H9 (cell line): ENCODE measurements at regions not wholly inside any gene's neighbourhood (a gene's known extent, or its start where the extent isn't known, plus 50 kb on each side); places are given as distances from the start of the nearest gene placed in this dataset.
A peak's percentile ranks its signal among the peaks of the same experiment; 100 is the strongest.

Experiments
- DNase-seq: peaks from one replicate; pipeline ENCODE4 v3.0.0-alpha.2; 2017
- H2AFZ ChIP-seq: one replicate; pipeline ENCODE4 v1.6.1; 2013; ENCODE audit warnings: mild to moderate bottlenecking, low read length, control low read depth, moderate library complexity
- H2AK5ac ChIP-seq: 2 replicates; pipeline ENCODE4 v1.6.1; 2013; ENCODE audit warnings: low read length, control low read depth, mixed read lengths; ENCODE audit not compliant: insufficient read length
- H2BK120ac ChIP-seq: one replicate; pipeline ENCODE4 v1.6.1; 2013; ENCODE audit warnings: low read depth, mild to moderate bottlenecking, low read length, control low read depth, inconsistent platforms; ENCODE audit not compliant: poor library complexity, severe bottlenecking
- H2BK12ac ChIP-seq: 2 replicates; pipeline ENCODE4 v1.6.1; 2013; ENCODE audit warnings: low read length, control low read depth, mixed read lengths, low read depth; ENCODE audit not compliant: insufficient read length
- H2BK15ac ChIP-seq: 2 replicates; pipeline ENCODE4 v1.6.1; 2013; ENCODE audit warnings: low read depth, low read length, control low read depth
- H2BK20ac ChIP-seq: one replicate; pipeline ENCODE4 v1.6.1; 2013; ENCODE audit warnings: low read depth, mild to moderate bottlenecking, low read length, control low read depth, inconsistent platforms; ENCODE audit not compliant: poor library complexity, severe bottlenecking
- H2BK5ac ChIP-seq: 2 replicates; pipeline ENCODE4 v1.6.1; 2013; ENCODE audit warnings: low read length, control low read depth, mixed read lengths; ENCODE audit not compliant: insufficient read length
- H3K14ac ChIP-seq: 2 replicates; pipeline ENCODE4 v1.6.1; 2013; ENCODE audit warnings: low read length, control low read depth; ENCODE audit not compliant: insufficient read depth
- H3K18ac ChIP-seq: 2 replicates; pipeline ENCODE4 v1.6.1; 2013; ENCODE audit warnings: low read depth, mild to moderate bottlenecking, mixed read lengths, low read length, control low read depth; ENCODE audit not compliant: insufficient read length
- H3K23ac ChIP-seq: 2 replicates; pipeline ENCODE4 v1.6.1; 2013; ENCODE audit warnings: low read length, control low read depth, mixed read lengths, low read depth; ENCODE audit not compliant: insufficient read length
- H3K23me2 ChIP-seq: 2 replicates; pipeline ENCODE4 v1.6.1; 2013; ENCODE audit warnings: low read depth, mild to moderate bottlenecking, mixed read lengths, low read length, control low read depth; ENCODE audit not compliant: insufficient read length, poor library complexity, severe bottlenecking
- H3K27ac ChIP-seq: 2 replicates; pipeline ENCODE4 v1.5.1; 2013; ENCODE audit warnings: low read length, control low read depth, mixed read lengths, low read depth; ENCODE audit not compliant: insufficient read length
- H3K27me3 ChIP-seq: 2 replicates; pipeline ENCODE4 v1.6.1; 2013; ENCODE audit warnings: low read length, control low read depth, inconsistent platforms; ENCODE audit not compliant: insufficient read depth
- H3K4ac ChIP-seq: 2 replicates; pipeline ENCODE4 v1.6.1; 2013; ENCODE audit warnings: low read depth, mild to moderate bottlenecking, control low read depth, inconsistent platforms, low read length, moderate library complexity
- H3K4me1 ChIP-seq: 2 replicates; pipeline ENCODE4 v1.6.1; 2013; ENCODE audit warnings: low read length, control low read depth, inconsistent platforms; ENCODE audit not compliant: insufficient read depth
- H3K4me2 ChIP-seq: 2 replicates; pipeline ENCODE4 v1.6.1; 2013; ENCODE audit warnings: low read length, control low read depth, mixed read lengths; ENCODE audit not compliant: insufficient read length, insufficient read depth
- H3K56ac ChIP-seq: 2 replicates; pipeline ENCODE4 v1.6.1; 2013; ENCODE audit warnings: low read depth, mild to moderate bottlenecking, mixed read lengths, low read length, control low read depth; ENCODE audit not compliant: insufficient read length
- H3K79me1 ChIP-seq: 2 replicates; pipeline ENCODE4 v1.6.1; 2013; ENCODE audit warnings: low read depth, mild to moderate bottlenecking, moderate library complexity, low read length, control low read depth, inconsistent platforms; ENCODE audit not compliant: insufficient read depth, poor library complexity, severe bottlenecking
- H3K79me2 ChIP-seq: 2 replicates; pipeline ENCODE4 v1.6.1; 2013; ENCODE audit warnings: low read length, control low read depth, inconsistent platforms; ENCODE audit not compliant: insufficient read depth
- H3K9ac ChIP-seq: 2 replicates; pipeline ENCODE4 v1.6.1; 2013; ENCODE audit warnings: low read length, control low read depth, mixed read lengths; ENCODE audit not compliant: insufficient read length; ENCODE audit errors: extremely low read depth
- H3K9me3 ChIP-seq: one replicate; pipeline ENCODE4 v1.6.1; 2013; ENCODE audit warnings: low read depth, low read length, inconsistent platforms; ENCODE audit not compliant: control insufficient read depth
- H3T11ph ChIP-seq: one replicate; pipeline ENCODE4 v1.6.1; 2013; ENCODE audit warnings: mild to moderate bottlenecking, low read length, control low read depth, inconsistent platforms
- H4K20me1 ChIP-seq: one replicate; pipeline ENCODE4 v1.6.1; 2013; ENCODE audit not compliant: control insufficient read depth, insufficient read length, insufficient read depth
- H4K5ac ChIP-seq: 2 replicates; pipeline ENCODE4 v1.6.1; 2013; ENCODE audit warnings: low read depth, mild to moderate bottlenecking, mixed read lengths, low read length, control low read depth; ENCODE audit not compliant: insufficient read length
- H4K8ac ChIP-seq: replicated peaks from 2 replicates; pipeline ENCODE4 v1.6.1; 2013; ENCODE audit warnings: low read length, control low read depth, mixed read lengths, low read depth; ENCODE audit not compliant: insufficient read length
- H4K91ac ChIP-seq: 2 replicates; pipeline ENCODE4 v1.6.1; 2013; ENCODE audit warnings: low read depth, mild to moderate bottlenecking, moderate library complexity, mixed read lengths, low read length, control low read depth; ENCODE audit not compliant: insufficient read length
- H3K27ac Mint-ChIP-seq, 3 experiments: 2 replicates in 2 of 3; 3 replicates in 1 of 3; pipeline ENCODE4 v1.8.0; 2020 to 2021; ENCODE audit warnings: mixed read lengths in 3 of 3, mild to moderate bottlenecking in 1 of 3, moderate library complexity in 1 of 3
- H3K27me3 Mint-ChIP-seq: 2 replicates; pipeline ENCODE4 v1.8.0; 2021; ENCODE audit warnings: low read depth, mild to moderate bottlenecking, moderate library complexity, mixed read lengths
- H3K36me3 Mint-ChIP-seq, 3 experiments: 2 replicates in 2 of 3; 3 replicates in 1 of 3; pipeline ENCODE4 v1.8.0; 2020 to 2021; ENCODE audit warnings: low read depth in 3 of 3, mixed read lengths in 3 of 3; ENCODE audit not compliant: insufficient read depth in 1 of 3
- H3K4me1 Mint-ChIP-seq, 2 experiments: 2 replicates each; pipeline ENCODE4 v1.8.0; 2020; ENCODE audit warnings: mixed read lengths in 2 of 2
- H3K4me3 Mint-ChIP-seq, 2 experiments: 2 replicates in 1 of 2; 3 replicates in 1 of 2; pipeline ENCODE4 v1.8.0; 2020 to 2021; ENCODE audit warnings: mild to moderate bottlenecking in 2 of 2, mixed read lengths in 2 of 2, moderate library complexity in 1 of 2
- H3K9me3 Mint-ChIP-seq, 2 experiments: 2 replicates in 1 of 2; 3 replicates in 1 of 2; pipeline ENCODE4 v1.8.0; 2020; ENCODE audit warnings: mild to moderate bottlenecking in 2 of 2, mixed read lengths in 2 of 2, moderate library complexity in 1 of 2
- WGBS: extraction: QIAGEN DNeasy Blood & Tissue Kit; methylation state at CpG from one replicate; pipeline ENCODE4 v1.1.7; 2013; ENCODE audit warnings: missing lambda C conversion rate, low lambda C conversion rate, mixed read lengths; ENCODE audit not compliant: insufficient read length; ENCODE audit errors: extremely low coverage; 5-methylcytosine and 5-hydroxymethylcytosine counted together
- TF ChIP-seq, protein P1 (sequence below): fragments of 200-600 bp; sonication (generic); conservative IDR thresholded peaks from 3 replicates; pipeline ENCODE4 v1.8.0; 2021; ENCODE audit warnings: antibody characterized with exemption, mild to moderate bottlenecking

DNA sequence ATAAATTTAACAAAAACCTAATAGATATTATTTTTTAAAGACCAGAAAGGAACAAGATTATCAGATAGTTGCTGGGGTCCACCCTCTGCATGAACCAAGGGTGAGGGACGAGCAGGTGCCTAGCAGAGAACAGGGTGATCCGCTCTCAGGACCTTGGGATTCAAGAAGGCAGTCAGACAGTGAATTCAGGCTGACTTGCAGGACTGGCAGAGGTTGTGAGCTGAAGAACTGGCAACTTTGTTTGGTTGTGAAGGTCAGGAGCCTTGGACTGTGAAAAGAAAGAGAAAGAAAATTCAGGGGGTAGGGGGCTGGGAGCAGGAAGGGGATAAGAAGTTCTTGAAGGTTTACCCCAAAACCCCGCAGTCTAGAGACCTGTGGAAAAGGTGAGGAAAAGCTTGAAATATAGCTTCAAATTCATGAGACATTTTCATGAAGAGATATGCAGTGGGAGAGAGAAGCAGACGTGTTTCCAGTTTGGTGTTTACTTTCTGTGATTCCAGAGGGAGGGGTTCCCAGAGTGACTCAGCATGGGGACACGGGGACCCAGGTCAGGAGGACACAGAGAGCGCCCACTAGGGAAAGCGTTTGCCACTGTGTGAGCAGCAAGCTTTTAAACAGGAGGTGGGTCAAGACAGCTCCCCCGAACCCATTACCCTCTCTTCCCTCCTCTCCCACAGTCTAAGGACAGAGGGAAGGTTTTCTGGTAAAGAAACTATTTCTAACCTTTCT is 217.2 kb upstream of the UMPS start:
- Histone ChIP-seq H3K4me2 (no peak overlapping the region), H3K27ac (no peak overlapping the region), H3K79me1 (no peaks in the 10 kb centered on the region), H2BK5ac (no peak overlapping the region), H3K27me3 (no peaks in the 10 kb centered on the region), H3K56ac (no peak overlapping the region), H3K14ac (peak overlapping the region; percentile 76), H3K4me1 (no peaks in the 10 kb centered on the region; the same call in 1 of the 2 replicates), H4K91ac (no peak overlapping the region), H2BK120ac (no peak overlapping the region), H2BK20ac (no peak overlapping the region), H3K79me2 (no peaks in the 10 kb centered on the region), H3K18ac (no peak overlapping the region), H4K5ac (no peak overlapping the region), H3T11ph (no peak overlapping the region), H2AFZ (no peak overlapping the region), H2BK15ac (no peak overlapping the region), H3K9me3 (no peaks in the 10 kb centered on the region), H2AK5ac (no peak overlapping the region), H3K23me2 (no peaks in the 10 kb centered on the region), H3K9ac (no peak overlapping the region), H4K20me1 (no peaks in the 10 kb centered on the region), H3K4ac (no peak overlapping the region), H3K23ac (no peak overlapping the region), H4K8ac (no peak overlapping the region), H2BK12ac (no peak overlapping the region)
- Mint-ChIP-seq H3K4me3 (no peak overlapping the region), H3K27me3 (no peaks in the 10 kb centered on the region; the same call in 1 of the 2 replicates), H3K9me3 (no peaks in the 10 kb centered on the region), H3K36me3 (no peaks in the 10 kb centered on the region), H3K4me1 (peaks cover 10 to 15% of the 10 kb centered on the region in 2 experiments), H3K27ac (peak overlapping the region; percentile 59 to 85 (median 72); a peak in 6 of 7 replicates)
- TF ChIP-seq, protein P1, sequence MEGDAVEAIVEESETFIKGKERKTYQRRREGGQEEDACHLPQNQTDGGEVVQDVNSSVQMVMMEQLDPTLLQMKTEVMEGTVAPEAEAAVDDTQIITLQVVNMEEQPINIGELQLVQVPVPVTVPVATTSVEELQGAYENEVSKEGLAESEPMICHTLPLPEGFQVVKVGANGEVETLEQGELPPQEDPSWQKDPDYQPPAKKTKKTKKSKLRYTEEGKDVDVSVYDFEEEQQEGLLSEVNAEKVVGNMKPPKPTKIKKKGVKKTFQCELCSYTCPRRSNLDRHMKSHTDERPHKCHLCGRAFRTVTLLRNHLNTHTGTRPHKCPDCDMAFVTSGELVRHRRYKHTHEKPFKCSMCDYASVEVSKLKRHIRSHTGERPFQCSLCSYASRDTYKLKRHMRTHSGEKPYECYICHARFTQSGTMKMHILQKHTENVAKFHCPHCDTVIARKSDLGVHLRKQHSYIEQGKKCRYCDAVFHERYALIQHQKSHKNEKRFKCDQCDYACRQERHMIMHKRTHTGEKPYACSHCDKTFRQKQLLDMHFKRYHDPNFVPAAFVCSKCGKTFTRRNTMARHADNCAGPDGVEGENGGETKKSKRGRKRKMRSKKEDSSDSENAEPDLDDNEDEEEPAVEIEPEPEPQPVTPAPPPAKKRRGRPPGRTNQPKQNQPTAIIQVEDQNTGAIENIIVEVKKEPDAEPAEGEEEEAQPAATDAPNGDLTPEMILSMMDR, result no peak; the same call in 2 of the 3 replicates
- DNase-seq, result peak; percentile 41
- WGBS, result no CpG with 5 or more reads among the region's 8 CpGs
